HEK293 (cell line): ENCODE measurements at regions not wholly inside any gene's neighbourhood (a gene's known extent, or its start where the extent isn't known, plus 50 kb on each side); places are given as distances from the start of the nearest gene placed in this dataset.

Source experiments
- GFI1B ChIP-seq: fragments of 450-650 bp; formaldehyde crosslinking; IDR thresholded peaks from 2 replicates; pipeline ENCODE4 v1.5.1; 2016; ENCODE audit warnings: missing biosample characterization, missing genetic modification characterization
- HOXA7 ChIP-seq: sonication (generic); formaldehyde crosslinking; IDR thresholded peaks from 2 replicates; pipeline ENCODE4 v1.8.1; 2022; ENCODE audit warnings: missing genetic modification reagents, borderline replicate concordance
- MYNN ChIP-seq: fragments of 450-650 bp; formaldehyde crosslinking; IDR thresholded peaks from 2 replicates; pipeline ENCODE4 v1.5.1; 2016; ENCODE audit warnings: missing biosample characterization, missing genetic modification characterization, borderline replicate concordance
- SETDB1 ChIP-seq: IDR thresholded peaks from one replicate; pipeline ENCODE4 v1.6.1; 2017; ENCODE audit warnings: mild to moderate bottlenecking, low read length, moderate library complexity, mixed read lengths; ENCODE audit not compliant: insufficient read length
- YY1 ChIP-seq: fragments of 450-650 bp; formaldehyde crosslinking; IDR thresholded peaks from 2 replicates; pipeline ENCODE4 v1.5.1; 2018; ENCODE audit warnings: missing biosample characterization, missing genetic modification characterization
- ZNF223 ChIP-seq: fragments of 450-650 bp; formaldehyde crosslinking; IDR thresholded peaks from 2 replicates; pipeline ENCODE4 v1.5.1; 2016; ENCODE audit warnings: missing biosample characterization, missing genetic modification characterization
- ZNF248 ChIP-seq: fragments of 450-650 bp; formaldehyde crosslinking; IDR thresholded peaks from 2 replicates; pipeline ENCODE4 v1.5.1; 2017; ENCODE audit warnings: missing biosample characterization, missing genetic modification characterization
- ZNF561 ChIP-seq: fragments of 450-650 bp; IDR thresholded peaks from 2 replicates; pipeline ENCODE4 v1.5.1; 2018; ENCODE audit warnings: missing biosample characterization, missing genetic modification characterization, borderline replicate concordance
- ZSCAN30 ChIP-seq: fragments of 450-650 bp; IDR thresholded peaks from 2 replicates; pipeline ENCODE4 v1.5.1; 2018; ENCODE audit warnings: missing biosample characterization, mild to moderate bottlenecking, missing genetic modification characterization, moderate library complexity
- TF ChIP-seq, protein P1 (sequence below): fragments of 450-650 bp; formaldehyde crosslinking; IDR thresholded peaks from 2 replicates; pipeline ENCODE4 v1.5.1; 2016; ENCODE audit warnings: missing biosample characterization, missing genetic modification characterization
- TF ChIP-seq, protein P2 (sequence below): fragments of 450-650 bp; IDR thresholded peaks from 2 replicates; pipeline ENCODE4 v1.5.1; 2018; ENCODE audit warnings: missing biosample characterization, mild to moderate bottlenecking, missing genetic modification characterization
- TF ChIP-seq, protein P3 (sequence below): fragments of 450-650 bp; formaldehyde crosslinking; IDR thresholded peaks from 2 replicates; pipeline ENCODE4 v1.5.1; 2016; ENCODE audit warnings: missing biosample characterization, missing genetic modification characterization

DNA sequence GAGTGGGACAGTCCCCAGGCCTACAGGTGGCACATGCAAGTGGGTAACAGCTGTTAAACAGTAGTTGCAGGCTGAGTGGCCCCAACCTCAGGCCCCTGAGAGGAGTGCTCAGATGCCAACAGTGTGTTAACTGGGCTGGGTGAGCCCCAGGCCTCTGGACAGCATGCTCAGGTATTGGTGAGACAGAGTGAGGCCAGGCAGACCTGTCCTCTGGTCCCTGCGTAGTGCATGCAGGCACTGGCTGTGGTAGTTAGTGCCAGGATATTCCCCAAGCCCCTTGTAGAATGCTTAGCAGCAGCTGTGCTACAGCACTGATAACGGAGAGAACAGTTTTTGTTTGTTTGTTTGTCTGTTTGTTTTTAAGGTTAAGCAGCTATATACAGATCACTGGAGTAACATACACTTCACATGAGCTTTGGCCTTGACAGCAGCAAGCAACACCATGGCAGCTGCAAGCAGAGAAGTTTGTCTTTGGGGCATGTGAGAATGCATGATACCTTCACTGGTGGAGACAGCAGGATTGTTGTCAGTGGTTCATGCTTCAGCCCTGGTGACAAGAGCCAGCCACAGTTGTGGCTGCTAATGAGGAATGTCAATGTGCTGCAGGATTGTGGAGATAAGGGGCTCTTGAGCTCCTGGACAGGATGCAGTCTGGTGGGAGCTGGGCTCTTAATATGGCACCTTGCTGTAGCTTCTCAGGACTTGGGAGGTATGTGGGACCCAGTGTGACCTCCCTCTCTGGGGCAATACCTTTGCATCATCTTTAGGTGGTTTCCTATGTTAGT, 614.4 kb downstream of the CDH11 start:
- TF ChIP-seq ZNF561 (tag by site-specific recombination) (no peak), YY1 (tag by site-specific recombination) (no peak), ZNF223 (no peak), HOXA7 (no peak), SETDB1 (no peak), MYNN (tag by site-specific recombination) (no peak), ZSCAN30 (tag by site-specific recombination) (no peak), GFI1B (no peak), ZNF248 (tag by site-specific recombination) (no peak)
- TF ChIP-seq, protein P1, sequence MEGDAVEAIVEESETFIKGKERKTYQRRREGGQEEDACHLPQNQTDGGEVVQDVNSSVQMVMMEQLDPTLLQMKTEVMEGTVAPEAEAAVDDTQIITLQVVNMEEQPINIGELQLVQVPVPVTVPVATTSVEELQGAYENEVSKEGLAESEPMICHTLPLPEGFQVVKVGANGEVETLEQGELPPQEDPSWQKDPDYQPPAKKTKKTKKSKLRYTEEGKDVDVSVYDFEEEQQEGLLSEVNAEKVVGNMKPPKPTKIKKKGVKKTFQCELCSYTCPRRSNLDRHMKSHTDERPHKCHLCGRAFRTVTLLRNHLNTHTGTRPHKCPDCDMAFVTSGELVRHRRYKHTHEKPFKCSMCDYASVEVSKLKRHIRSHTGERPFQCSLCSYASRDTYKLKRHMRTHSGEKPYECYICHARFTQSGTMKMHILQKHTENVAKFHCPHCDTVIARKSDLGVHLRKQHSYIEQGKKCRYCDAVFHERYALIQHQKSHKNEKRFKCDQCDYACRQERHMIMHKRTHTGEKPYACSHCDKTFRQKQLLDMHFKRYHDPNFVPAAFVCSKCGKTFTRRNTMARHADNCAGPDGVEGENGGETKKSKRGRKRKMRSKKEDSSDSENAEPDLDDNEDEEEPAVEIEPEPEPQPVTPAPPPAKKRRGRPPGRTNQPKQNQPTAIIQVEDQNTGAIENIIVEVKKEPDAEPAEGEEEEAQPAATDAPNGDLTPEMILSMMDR (tag by site-specific recombination): no peak
- TF ChIP-seq, protein P2, sequence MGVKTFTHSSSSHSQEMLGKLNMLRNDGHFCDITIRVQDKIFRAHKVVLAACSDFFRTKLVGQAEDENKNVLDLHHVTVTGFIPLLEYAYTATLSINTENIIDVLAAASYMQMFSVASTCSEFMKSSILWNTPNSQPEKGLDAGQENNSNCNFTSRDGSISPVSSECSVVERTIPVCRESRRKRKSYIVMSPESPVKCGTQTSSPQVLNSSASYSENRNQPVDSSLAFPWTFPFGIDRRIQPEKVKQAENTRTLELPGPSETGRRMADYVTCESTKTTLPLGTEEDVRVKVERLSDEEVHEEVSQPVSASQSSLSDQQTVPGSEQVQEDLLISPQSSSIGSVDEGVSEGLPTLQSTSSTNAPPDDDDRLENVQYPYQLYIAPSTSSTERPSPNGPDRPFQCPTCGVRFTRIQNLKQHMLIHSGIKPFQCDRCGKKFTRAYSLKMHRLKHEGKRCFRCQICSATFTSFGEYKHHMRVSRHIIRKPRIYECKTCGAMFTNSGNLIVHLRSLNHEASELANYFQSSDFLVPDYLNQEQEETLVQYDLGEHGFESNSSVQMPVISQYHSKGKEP (tag by site-specific recombination): no peak
- TF ChIP-seq, protein P3, sequence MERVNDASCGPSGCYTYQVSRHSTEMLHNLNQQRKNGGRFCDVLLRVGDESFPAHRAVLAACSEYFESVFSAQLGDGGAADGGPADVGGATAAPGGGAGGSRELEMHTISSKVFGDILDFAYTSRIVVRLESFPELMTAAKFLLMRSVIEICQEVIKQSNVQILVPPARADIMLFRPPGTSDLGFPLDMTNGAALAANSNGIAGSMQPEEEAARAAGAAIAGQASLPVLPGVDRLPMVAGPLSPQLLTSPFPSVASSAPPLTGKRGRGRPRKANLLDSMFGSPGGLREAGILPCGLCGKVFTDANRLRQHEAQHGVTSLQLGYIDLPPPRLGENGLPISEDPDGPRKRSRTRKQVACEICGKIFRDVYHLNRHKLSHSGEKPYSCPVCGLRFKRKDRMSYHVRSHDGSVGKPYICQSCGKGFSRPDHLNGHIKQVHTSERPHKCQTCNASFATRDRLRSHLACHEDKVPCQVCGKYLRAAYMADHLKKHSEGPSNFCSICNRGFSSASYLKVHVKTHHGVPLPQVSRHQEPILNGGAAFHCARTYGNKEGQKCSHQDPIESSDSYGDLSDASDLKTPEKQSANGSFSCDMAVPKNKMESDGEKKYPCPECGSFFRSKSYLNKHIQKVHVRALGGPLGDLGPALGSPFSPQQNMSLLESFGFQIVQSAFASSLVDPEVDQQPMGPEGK: no peak
